Activated naive CD8-positive, alpha-beta T cell treated with anti-CD3 and anti-CD28 coated beads, Interleukin-2, amount 10 ng/mL, durations not matched to agents 7 days and 5 days (primary cell): ENCODE measurements at regions not wholly inside any gene's neighbourhood (a gene's known extent, or its start where the extent isn't known, plus 50 kb on each side); places are given as distances from the start of the nearest gene placed in this dataset.
A peak's percentile ranks its signal among the peaks of the same experiment; 100 is the strongest.
"Not testable (repeated sequence)": the region's sequence is repeated elsewhere in the genome, so short reads cannot be mapped to it uniquely, and the experiment has no call there.

Experiments used
- ATAC-seq: fragments of 150-1000 bp; cut with Tn5 transposase; one replicate; pipeline ENCODE4 v1.10.0; 2021; ENCODE audit warnings: low read depth, moderate library complexity
- POLR2A ChIA-PET: fragments of 350-600 bp; sonication (Branson Sonifier 250); formaldehyde crosslinking; loops from one replicate; lab custom pipeline; 2021; ENCODE audit warnings: antibody characterized with exemption; lab: Charles Lee
- DNase-seq: peaks from one replicate; pipeline ENCODE4 v3.0.0; 2021
- H3K27ac Mint-ChIP-seq: one replicate; pipeline ENCODE4 v1.8.0; 2022; ENCODE audit warnings: mild to moderate bottlenecking, mixed read lengths
- H3K27me3 Mint-ChIP-seq: one replicate; pipeline ENCODE4 v1.8.0; 2022; ENCODE audit warnings: mild to moderate bottlenecking, moderate library complexity, mixed read lengths
- H3K36me3 Mint-ChIP-seq: one replicate; pipeline ENCODE4 v1.8.0; 2021; ENCODE audit warnings: mild to moderate bottlenecking, mixed read lengths
- H3K4me1 Mint-ChIP-seq: one replicate; pipeline ENCODE4 v1.8.0; 2021; ENCODE audit warnings: mixed read lengths
- H3K4me3 Mint-ChIP-seq: one replicate; pipeline ENCODE4 v1.8.0; 2022; ENCODE audit warnings: mild to moderate bottlenecking, moderate library complexity, mixed read lengths
- H3K9me3 Mint-ChIP-seq: one replicate; pipeline ENCODE4 v1.8.0; 2021; ENCODE audit warnings: mixed read lengths

DNA sequence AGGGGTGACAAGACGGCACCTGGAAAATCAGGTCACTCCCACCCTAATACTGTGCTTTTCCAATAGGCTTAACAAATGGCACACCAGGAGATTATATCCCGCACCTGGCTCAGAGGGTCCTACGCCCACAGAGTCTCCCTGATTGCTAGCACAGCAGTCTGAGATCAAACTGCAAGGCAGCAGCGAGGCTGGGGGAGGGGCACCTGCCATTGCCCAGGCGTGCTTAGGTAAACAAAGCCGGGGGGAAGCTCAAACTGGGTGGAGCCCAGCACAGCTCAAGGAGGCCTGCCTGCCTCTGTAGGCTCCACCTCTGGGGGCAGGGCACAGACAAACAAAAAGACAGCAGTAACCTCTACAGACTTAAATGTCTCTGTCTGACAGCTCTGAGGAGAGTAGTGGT lies 87.4 kb upstream of the PCED1B start:
- H3K36me3 Mint-ChIP-seq, POLR2A ChIA-PET, H3K27me3 Mint-ChIP-seq, H3K4me1 Mint-ChIP-seq, H3K4me3 Mint-ChIP-seq, H3K9me3 Mint-ChIP-seq, ATAC-seq, DNase-seq, H3K27ac Mint-ChIP-seq: not testable (repeated sequence)

DNA sequence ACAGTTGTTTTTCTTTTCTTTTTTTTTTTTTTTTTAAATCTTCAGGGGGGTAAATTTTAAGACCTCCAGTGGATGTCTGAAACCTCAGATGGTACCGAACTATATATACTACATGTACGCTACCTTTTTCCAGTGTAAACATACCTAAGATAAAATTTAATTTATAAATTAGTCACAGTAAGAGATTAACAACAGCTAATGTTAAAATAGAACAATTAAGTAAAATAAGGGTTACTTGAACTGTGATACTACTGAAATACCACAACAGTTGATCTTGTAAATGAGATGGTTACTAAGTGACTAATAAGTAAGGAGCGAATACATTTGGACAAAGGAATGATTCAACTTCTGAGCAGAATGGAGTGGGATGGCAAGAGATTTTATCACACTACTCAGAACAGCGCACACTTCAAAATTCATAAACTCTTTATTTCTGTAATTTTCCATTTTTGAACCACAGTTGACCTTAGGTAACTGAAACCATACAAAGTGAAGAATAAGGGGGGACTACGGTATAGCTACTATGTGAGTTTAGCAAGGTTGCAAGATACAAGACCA lies 80.5 kb upstream of the PCED1B start:
- POLR2A ChIA-PET = no interaction called here
- Mint-ChIP-seq H3K4me1 (no peaks in the 10 kb centered on the region), H3K27me3 (peaks cover 7% of the 10 kb centered on the region)

DNA sequence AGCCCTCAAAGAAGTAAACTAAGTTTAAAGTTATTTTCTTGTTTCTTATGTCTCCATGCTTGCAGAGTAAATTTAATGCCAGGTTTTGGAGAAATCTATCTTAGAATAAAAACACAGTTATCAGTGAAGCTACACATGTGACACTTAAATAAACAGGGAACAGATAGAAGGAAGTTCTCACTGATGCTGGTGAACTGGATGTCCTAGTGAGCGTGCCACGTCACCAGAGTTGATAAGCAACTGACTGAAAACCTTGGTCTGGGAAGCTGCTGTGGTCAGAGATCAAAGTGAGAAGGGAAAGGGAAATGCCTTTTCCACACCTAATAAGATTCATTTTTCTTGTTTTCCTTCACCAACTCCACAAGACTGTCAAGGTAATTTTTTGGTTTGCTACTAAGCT lies 74.8 kb upstream of the PCED1B start:
- Mint-ChIP-seq H3K36me3 (no peaks in the 10 kb centered on the region), H3K4me1 (no peaks in the 10 kb centered on the region), H3K27me3 (peaks cover 15% of the 10 kb centered on the region), H3K4me3 (no peak overlapping the region), H3K27ac (no peak overlapping the region), H3K9me3 (no peaks in the 10 kb centered on the region)
- POLR2A ChIA-PET = no interaction called here
- no peak for DNase-seq
- ATAC-seq = no peak

More for the DNA sequence above, 80.5 kb upstream of the PCED1B start:
- Mint-ChIP-seq H3K27ac (no peak overlapping the region), H3K9me3 (no peaks in the 10 kb centered on the region), H3K4me3 (no peak overlapping the region), H3K36me3 (no peaks in the 10 kb centered on the region)
- ATAC-seq (no peak), DNase-seq (no peak)

DNA sequence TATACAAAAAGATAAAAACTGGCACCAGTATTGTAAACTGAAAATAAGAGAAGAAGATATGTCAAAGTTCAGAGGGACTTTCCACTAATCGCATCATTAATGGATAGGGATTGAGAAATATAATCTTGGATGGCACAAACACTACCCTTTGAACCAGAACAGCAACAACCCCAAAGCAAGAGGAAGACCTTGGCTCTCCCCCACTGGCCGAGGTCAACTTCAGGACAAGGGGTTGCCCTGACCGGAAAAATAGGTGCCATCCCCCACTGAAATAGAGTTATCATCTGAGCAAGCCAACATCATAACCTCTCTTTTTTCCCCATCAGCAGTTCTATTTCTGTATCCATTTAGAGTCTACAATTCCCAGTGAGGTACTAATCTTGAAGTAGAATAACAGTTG lies 72.4 kb upstream of the PCED1B start:
- POLR2A ChIA-PET = no interaction called here
- H3K27me3 Mint-ChIP-seq = peaks cover 10% of the 10 kb centered on the region
- no peak overlapping the region for H3K27ac Mint-ChIP-seq
- peaks cover 5% of the 10 kb centered on the region for H3K9me3 Mint-ChIP-seq
- no peaks in the 10 kb centered on the region for H3K36me3 Mint-ChIP-seq
- DNase-seq (no peak), ATAC-seq (no peak)
- no peak overlapping the region for H3K4me3 Mint-ChIP-seq
- H3K4me1 Mint-ChIP-seq = no peaks in the 10 kb centered on the region

DNA sequence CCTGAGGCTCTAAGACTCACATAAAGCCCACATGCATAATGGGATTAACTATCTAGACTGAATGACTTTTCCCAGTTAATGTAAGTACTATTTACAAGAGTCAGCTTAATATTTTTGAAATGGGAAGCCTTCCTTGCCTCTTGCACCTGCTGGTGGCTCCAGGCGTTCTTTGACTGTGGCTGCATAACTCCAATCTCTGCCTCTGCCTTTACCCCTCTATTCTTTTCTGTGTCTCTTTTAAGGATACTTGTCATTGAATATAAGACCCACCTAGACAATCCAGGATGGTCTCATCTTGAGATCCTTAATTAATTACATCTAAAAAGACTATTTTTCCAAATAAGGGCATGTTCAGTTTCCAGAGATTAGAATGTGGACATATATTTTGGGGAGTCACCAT lies 66.9 kb upstream of the PCED1B start:
- peaks cover 2% of the 10 kb centered on the region for H3K4me1 Mint-ChIP-seq
- H3K4me3 Mint-ChIP-seq = no peak overlapping the region
- H3K27ac Mint-ChIP-seq = no peak overlapping the region
- DNase-seq (no peak), ATAC-seq (no peak)
- POLR2A ChIA-PET = no interaction called here
- H3K9me3 Mint-ChIP-seq = peaks cover 5% of the 10 kb centered on the region
- no peaks in the 10 kb centered on the region for H3K36me3 Mint-ChIP-seq
- peaks cover 14% of the 10 kb centered on the region for H3K27me3 Mint-ChIP-seq

DNA sequence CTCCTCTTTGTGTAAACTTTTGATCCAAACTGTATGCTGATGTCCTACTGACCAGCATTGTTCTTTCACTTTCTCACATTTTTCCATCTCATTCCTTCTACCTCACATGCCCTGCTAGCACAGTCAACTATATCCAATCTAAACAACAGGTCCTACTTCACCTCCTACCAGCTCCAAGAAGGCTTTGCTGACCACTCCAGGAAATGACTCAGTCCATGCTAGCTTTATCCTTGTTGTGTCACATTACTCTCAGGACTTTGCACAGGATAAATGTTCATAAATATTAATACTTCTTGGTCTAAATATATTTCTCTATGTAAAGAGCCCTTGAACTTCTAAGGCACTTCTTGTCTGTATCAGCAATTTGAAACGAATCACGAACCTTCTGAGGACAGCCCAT lies 64.9 kb upstream of the PCED1B start:
- peaks cover 17% of the 10 kb centered on the region for H3K27me3 Mint-ChIP-seq
- H3K36me3 Mint-ChIP-seq = no peaks in the 10 kb centered on the region

DNA sequence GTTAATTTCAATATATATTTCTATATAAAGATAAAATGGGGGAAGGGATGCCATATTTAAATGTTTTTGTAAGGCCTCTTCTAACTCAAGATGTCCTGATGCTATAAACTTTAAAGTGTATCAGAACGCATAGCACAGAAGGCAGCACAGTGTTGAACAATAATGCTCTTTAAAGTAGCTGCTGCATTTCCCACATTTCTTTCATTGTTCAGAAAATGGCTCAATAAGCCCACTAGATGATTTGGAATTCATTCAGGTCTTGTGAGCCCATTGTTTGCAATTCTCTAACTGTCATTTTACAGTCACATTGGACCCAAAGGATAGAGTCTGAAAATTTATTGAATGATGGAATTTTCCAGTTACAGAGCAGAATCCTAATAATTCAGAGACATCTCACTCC lies 64.0 kb upstream of the PCED1B start:
- Mint-ChIP-seq H3K9me3 (peaks cover 3% of the 10 kb centered on the region), H3K27me3 (peaks cover 21% of the 10 kb centered on the region), H3K4me1 (peaks cover 2% of the 10 kb centered on the region), H3K4me3 (no peak overlapping the region), H3K27ac (no peak overlapping the region), H3K36me3 (no peaks in the 10 kb centered on the region)
- ATAC-seq (no peak), DNase-seq (no peak)
- POLR2A ChIA-PET = no interaction called here

More for the DNA sequence above, 64.9 kb upstream of the PCED1B start:
- ATAC-seq = no peak
- Mint-ChIP-seq H3K9me3 (peaks cover 5% of the 10 kb centered on the region), H3K4me3 (no peak overlapping the region), H3K4me1 (peaks cover 2% of the 10 kb centered on the region), H3K27ac (peak overlapping the region; percentile 1)
- no peak for DNase-seq
- POLR2A ChIA-PET = no interaction called here

DNA sequence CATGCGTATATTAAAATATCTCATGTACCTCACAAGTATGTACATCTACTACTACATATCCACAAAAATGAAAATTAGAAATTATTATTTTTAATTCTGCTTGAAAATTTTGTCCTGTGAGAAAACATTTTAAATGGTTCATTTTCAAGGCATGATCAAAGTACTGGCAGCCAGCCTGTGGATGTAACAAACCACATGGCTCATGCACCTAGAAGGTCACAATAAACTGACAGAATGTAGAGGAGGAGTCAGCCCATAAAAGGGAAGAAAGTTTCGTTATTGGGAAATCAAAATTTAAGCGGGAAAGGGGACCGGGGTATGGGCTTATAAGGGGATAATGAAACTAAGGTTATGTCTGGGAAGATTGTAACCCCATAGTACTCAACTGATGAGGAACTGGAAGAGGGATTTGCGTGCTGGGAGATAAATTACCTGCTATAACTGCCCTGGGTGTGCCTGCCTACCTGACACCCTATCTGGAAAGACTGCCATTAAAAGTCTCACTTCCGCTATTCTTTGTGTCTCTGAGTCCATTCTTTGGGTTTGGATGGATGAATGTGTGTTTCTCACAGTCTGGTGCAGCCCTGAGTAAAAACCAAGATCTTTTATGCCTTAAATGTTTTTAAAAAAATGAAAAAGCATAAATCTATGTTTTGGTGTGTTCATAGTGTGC lies 62.2 kb upstream of the PCED1B start:
- H3K27ac Mint-ChIP-seq = no peak overlapping the region
- peaks cover 2% of the 10 kb centered on the region for H3K4me1 Mint-ChIP-seq
- no peak for ATAC-seq
- peaks cover 24% of the 10 kb centered on the region for H3K27me3 Mint-ChIP-seq
- no peak overlapping the region for H3K4me3 Mint-ChIP-seq
- H3K9me3 Mint-ChIP-seq = no peaks in the 10 kb centered on the region
- H3K36me3 Mint-ChIP-seq = no peaks in the 10 kb centered on the region
- POLR2A ChIA-PET = no interaction called here
- DNase-seq = no peak

DNA sequence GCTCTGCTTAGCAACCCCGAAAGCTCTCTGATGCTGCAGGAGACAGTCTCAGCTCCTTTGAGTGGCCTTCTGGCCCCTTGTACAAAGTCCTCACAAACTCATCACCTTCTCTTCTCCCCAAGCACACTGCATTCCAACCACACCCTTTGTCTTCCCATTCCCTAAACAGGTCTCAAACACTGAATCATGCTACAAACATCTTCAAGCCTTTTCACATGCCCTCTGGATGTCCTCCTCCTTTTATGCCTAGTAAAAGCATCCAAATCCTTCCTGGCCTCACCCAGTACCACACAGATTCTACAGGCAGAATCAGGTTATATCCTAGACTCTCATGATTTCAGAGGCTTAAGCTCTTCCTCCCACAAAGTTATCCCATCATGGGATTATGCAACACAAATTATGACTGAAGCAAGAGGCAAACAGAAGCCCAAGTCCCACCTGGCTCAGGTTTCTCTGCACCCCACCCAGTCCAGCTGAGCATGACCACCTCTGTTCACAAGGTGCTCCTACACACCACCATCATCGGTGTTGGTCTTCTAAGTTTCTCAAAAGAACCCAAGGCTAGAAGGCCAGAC lies 61.4 kb upstream of the PCED1B start:
- DNase-seq (no peak), ATAC-seq (no peak)
- POLR2A ChIA-PET = no interaction called here
- H3K27me3 Mint-ChIP-seq = peaks cover 24% of the 10 kb centered on the region
- no peak overlapping the region for H3K4me3 Mint-ChIP-seq
- peaks cover 2% of the 10 kb centered on the region for H3K4me1 Mint-ChIP-seq
- H3K36me3 Mint-ChIP-seq = no peaks in the 10 kb centered on the region
- H3K27ac Mint-ChIP-seq = no peak overlapping the region
- no peaks in the 10 kb centered on the region for H3K9me3 Mint-ChIP-seq

DNA sequence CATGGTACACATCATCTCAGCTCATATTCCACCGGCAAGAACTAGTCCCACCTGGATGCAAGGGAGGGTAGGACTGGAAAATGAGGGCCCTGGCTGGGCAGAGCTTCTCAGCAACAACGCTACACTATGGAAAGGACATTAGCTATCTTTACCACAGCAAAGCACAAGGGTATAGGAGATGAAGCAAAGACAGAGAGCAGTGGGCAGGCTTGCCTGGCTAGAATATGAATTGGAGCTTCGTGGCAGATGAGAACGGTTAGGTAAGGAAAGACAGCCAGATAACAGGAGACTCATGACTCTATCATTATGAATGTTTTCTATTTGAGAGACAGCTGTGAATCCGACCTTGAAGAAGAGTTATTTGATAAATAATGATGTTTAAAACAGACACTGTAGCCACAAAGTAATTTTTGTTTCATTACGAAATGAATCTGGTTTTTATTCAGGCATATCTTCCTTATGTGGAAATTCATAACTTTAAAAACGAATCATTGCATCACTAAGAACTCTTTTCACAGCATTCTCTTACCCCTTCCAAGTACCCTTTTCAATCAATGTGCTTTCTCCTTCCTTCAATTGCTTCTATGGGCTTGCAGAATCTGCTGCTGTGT lies 59.1 kb upstream of the PCED1B start:
- H3K27me3 Mint-ChIP-seq = peaks cover 21% of the 10 kb centered on the region
- DNase-seq (no peak), ATAC-seq (no peak)
- H3K9me3 Mint-ChIP-seq = no peaks in the 10 kb centered on the region
- H3K27ac Mint-ChIP-seq = no peak overlapping the region
- POLR2A ChIA-PET = no interaction called here
- H3K36me3 Mint-ChIP-seq = no peaks in the 10 kb centered on the region
- H3K4me3 Mint-ChIP-seq = no peak overlapping the region
- no peaks in the 10 kb centered on the region for H3K4me1 Mint-ChIP-seq

DNA sequence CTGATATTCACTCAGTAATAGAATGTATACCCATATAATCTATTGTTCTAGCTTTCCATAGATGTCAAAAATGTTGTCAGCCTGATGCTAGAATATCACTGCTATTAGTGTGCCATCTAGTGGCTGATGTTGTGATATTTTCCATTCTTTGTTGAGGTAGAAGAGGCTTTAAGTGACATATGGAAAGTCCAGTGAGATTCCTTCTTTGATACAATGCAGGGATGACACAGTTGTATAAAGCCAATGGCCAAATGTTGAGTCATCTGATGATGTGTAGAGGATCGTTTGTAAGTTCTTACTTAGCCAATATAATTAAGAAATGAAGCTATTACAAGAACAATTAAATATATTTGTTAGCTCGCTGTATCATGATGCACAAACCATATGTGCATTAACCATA lies 58.1 kb upstream of the PCED1B start:
- DNase-seq = no peak
- H3K36me3 Mint-ChIP-seq = no peaks in the 10 kb centered on the region
- ATAC-seq = peak; percentile 52
- H3K4me3 Mint-ChIP-seq = no peak overlapping the region
- no peaks in the 10 kb centered on the region for H3K9me3 Mint-ChIP-seq
- H3K4me1 Mint-ChIP-seq = no peaks in the 10 kb centered on the region
- POLR2A ChIA-PET = interaction anchor here (0.8 kb wide), 1 partner anchor 1030 kb away, joined by 3 read pairs; no protein-coding TSS in a partner anchor
- no peak overlapping the region for H3K27ac Mint-ChIP-seq
- H3K27me3 Mint-ChIP-seq = peaks cover 25% of the 10 kb centered on the region

DNA sequence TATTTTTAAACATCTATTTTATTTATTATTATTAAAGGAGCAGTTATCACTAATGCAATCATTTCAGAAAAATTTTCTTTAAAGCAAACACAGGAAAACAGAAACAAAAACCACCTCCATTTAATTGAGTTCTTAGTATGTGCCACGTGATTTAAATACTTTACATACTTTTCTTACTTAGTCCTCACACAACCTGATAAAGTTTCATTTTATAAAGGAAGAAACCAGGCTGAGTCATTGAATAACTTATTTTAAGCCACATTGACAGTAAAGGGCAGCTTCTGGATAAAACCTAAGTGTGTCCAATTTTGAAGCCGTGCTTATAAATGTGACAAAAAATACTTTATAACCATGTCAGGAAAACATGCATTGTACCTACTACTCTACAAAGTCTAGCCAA lies 57.1 kb upstream of the PCED1B start:
- no peaks in the 10 kb centered on the region for H3K4me1 Mint-ChIP-seq
- H3K27ac Mint-ChIP-seq = no peak overlapping the region
- H3K27me3 Mint-ChIP-seq = peaks cover 23% of the 10 kb centered on the region
- H3K36me3 Mint-ChIP-seq = no peaks in the 10 kb centered on the region
- no peaks in the 10 kb centered on the region for H3K9me3 Mint-ChIP-seq
- H3K4me3 Mint-ChIP-seq = no peak overlapping the region
- ATAC-seq = no peak
- DNase-seq = no peak
- POLR2A ChIA-PET = no interaction called here

DNA sequence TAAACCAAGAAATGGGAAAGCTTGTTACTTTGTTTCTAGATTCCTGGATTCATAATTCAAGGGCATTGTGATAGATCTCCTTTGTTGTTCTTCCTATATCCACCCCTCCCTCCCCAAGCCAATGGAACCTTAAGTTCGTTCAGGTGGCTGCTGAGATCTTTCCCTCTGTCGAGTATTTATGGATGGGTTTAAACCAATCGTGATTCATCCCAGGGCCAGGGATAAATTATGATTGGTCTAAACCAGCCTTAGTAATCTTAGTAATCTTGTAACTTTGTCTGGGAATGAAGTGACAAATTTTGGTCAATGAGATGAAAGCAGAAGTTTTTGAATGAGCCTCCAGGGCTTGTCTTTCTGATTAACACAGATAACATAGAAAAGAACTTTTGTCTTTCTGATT lies 56.1 kb upstream of the PCED1B start:
- H3K36me3 Mint-ChIP-seq = no peaks in the 10 kb centered on the region
- POLR2A ChIA-PET = no interaction called here

DNA sequence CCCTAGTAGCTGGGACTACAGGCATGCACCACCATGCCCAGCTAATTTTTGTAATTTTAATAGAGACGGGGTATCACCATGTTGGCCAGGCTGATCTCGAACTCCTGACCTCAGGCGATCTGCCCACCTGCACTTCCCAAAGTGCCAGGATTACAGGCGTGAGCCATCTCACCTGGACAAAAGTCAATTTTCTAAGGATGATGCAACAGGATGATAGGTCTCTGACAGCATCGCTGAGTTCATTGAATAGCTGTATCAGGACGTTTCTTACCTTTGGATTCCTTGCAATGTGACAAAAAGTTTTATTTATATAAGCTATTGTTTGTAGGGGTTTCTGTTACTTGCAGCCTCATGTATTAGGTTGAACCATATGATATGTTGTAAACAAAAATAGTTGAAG lies 55.5 kb upstream of the PCED1B start:
- no peak overlapping the region for H3K4me3 Mint-ChIP-seq
- H3K27ac Mint-ChIP-seq = no peak overlapping the region
- no peaks in the 10 kb centered on the region for H3K9me3 Mint-ChIP-seq
- no peak for ATAC-seq
- H3K4me1 Mint-ChIP-seq = no peaks in the 10 kb centered on the region
- no peaks in the 10 kb centered on the region for H3K36me3 Mint-ChIP-seq
- no peak for DNase-seq
- peaks cover 17% of the 10 kb centered on the region for H3K27me3 Mint-ChIP-seq
- POLR2A ChIA-PET = no interaction called here

More for the DNA sequence above, 56.1 kb upstream of the PCED1B start:
- H3K27me3 Mint-ChIP-seq = peaks cover 20% of the 10 kb centered on the region
- H3K4me1 Mint-ChIP-seq = no peaks in the 10 kb centered on the region
- H3K9me3 Mint-ChIP-seq = no peaks in the 10 kb centered on the region
- no peak overlapping the region for H3K27ac Mint-ChIP-seq
- DNase-seq (no peak), ATAC-seq (no peak)
- H3K4me3 Mint-ChIP-seq = no peak overlapping the region
